H9 (cell line): ENCODE measurements at regions not wholly inside any gene's neighbourhood (a gene's known extent, or its start where the extent isn't known, plus 50 kb on each side); places are given as distances from the start of the nearest gene placed in this dataset.

Source experiments
- DNase-seq: peaks from one replicate; pipeline ENCODE4 v3.0.0-alpha.2; 2017
- H2AFZ ChIP-seq: one replicate; pipeline ENCODE4 v1.6.1; 2013; ENCODE audit warnings: mild to moderate bottlenecking, low read length, control low read depth, moderate library complexity
- H2AK5ac ChIP-seq: 2 replicates; pipeline ENCODE4 v1.6.1; 2013; ENCODE audit warnings: low read length, control low read depth, mixed read lengths; ENCODE audit not compliant: insufficient read length
- H2BK120ac ChIP-seq: one replicate; pipeline ENCODE4 v1.6.1; 2013; ENCODE audit warnings: low read depth, mild to moderate bottlenecking, low read length, control low read depth, inconsistent platforms; ENCODE audit not compliant: poor library complexity, severe bottlenecking
- H2BK12ac ChIP-seq: 2 replicates; pipeline ENCODE4 v1.6.1; 2013; ENCODE audit warnings: low read length, control low read depth, mixed read lengths, low read depth; ENCODE audit not compliant: insufficient read length
- H2BK15ac ChIP-seq: 2 replicates; pipeline ENCODE4 v1.6.1; 2013; ENCODE audit warnings: low read depth, low read length, control low read depth
- H2BK20ac ChIP-seq: one replicate; pipeline ENCODE4 v1.6.1; 2013; ENCODE audit warnings: low read depth, mild to moderate bottlenecking, low read length, control low read depth, inconsistent platforms; ENCODE audit not compliant: poor library complexity, severe bottlenecking
- H2BK5ac ChIP-seq: 2 replicates; pipeline ENCODE4 v1.6.1; 2013; ENCODE audit warnings: low read length, control low read depth, mixed read lengths; ENCODE audit not compliant: insufficient read length
- H3K14ac ChIP-seq: 2 replicates; pipeline ENCODE4 v1.6.1; 2013; ENCODE audit warnings: low read length, control low read depth; ENCODE audit not compliant: insufficient read depth
- H3K18ac ChIP-seq: 2 replicates; pipeline ENCODE4 v1.6.1; 2013; ENCODE audit warnings: low read depth, mild to moderate bottlenecking, mixed read lengths, low read length, control low read depth; ENCODE audit not compliant: insufficient read length
- H3K23ac ChIP-seq: 2 replicates; pipeline ENCODE4 v1.6.1; 2013; ENCODE audit warnings: low read length, control low read depth, mixed read lengths, low read depth; ENCODE audit not compliant: insufficient read length
- H3K23me2 ChIP-seq: 2 replicates; pipeline ENCODE4 v1.6.1; 2013; ENCODE audit warnings: low read depth, mild to moderate bottlenecking, mixed read lengths, low read length, control low read depth; ENCODE audit not compliant: insufficient read length, poor library complexity, severe bottlenecking
- H3K27ac ChIP-seq: 2 replicates; pipeline ENCODE4 v1.5.1; 2013; ENCODE audit warnings: low read length, control low read depth, mixed read lengths, low read depth; ENCODE audit not compliant: insufficient read length
- H3K27me3 ChIP-seq: 2 replicates; pipeline ENCODE4 v1.6.1; 2013; ENCODE audit warnings: low read length, control low read depth, inconsistent platforms; ENCODE audit not compliant: insufficient read depth
- H3K4ac ChIP-seq: 2 replicates; pipeline ENCODE4 v1.6.1; 2013; ENCODE audit warnings: low read depth, mild to moderate bottlenecking, control low read depth, inconsistent platforms, low read length, moderate library complexity
- H3K4me1 ChIP-seq: 2 replicates; pipeline ENCODE4 v1.6.1; 2013; ENCODE audit warnings: low read length, control low read depth, inconsistent platforms; ENCODE audit not compliant: insufficient read depth
- H3K4me2 ChIP-seq: 2 replicates; pipeline ENCODE4 v1.6.1; 2013; ENCODE audit warnings: low read length, control low read depth, mixed read lengths; ENCODE audit not compliant: insufficient read length, insufficient read depth
- H3K56ac ChIP-seq: 2 replicates; pipeline ENCODE4 v1.6.1; 2013; ENCODE audit warnings: low read depth, mild to moderate bottlenecking, mixed read lengths, low read length, control low read depth; ENCODE audit not compliant: insufficient read length
- H3K79me1 ChIP-seq: 2 replicates; pipeline ENCODE4 v1.6.1; 2013; ENCODE audit warnings: low read depth, mild to moderate bottlenecking, moderate library complexity, low read length, control low read depth, inconsistent platforms; ENCODE audit not compliant: insufficient read depth, poor library complexity, severe bottlenecking
- H3K79me2 ChIP-seq: 2 replicates; pipeline ENCODE4 v1.6.1; 2013; ENCODE audit warnings: low read length, control low read depth, inconsistent platforms; ENCODE audit not compliant: insufficient read depth
- H3K9ac ChIP-seq: 2 replicates; pipeline ENCODE4 v1.6.1; 2013; ENCODE audit warnings: low read length, control low read depth, mixed read lengths; ENCODE audit not compliant: insufficient read length; ENCODE audit errors: extremely low read depth
- H3K9me3 ChIP-seq: one replicate; pipeline ENCODE4 v1.6.1; 2013; ENCODE audit warnings: low read depth, low read length, inconsistent platforms; ENCODE audit not compliant: control insufficient read depth
- H3T11ph ChIP-seq: one replicate; pipeline ENCODE4 v1.6.1; 2013; ENCODE audit warnings: mild to moderate bottlenecking, low read length, control low read depth, inconsistent platforms
- H4K20me1 ChIP-seq: one replicate; pipeline ENCODE4 v1.6.1; 2013; ENCODE audit not compliant: control insufficient read depth, insufficient read length, insufficient read depth
- H4K5ac ChIP-seq: 2 replicates; pipeline ENCODE4 v1.6.1; 2013; ENCODE audit warnings: low read depth, mild to moderate bottlenecking, mixed read lengths, low read length, control low read depth; ENCODE audit not compliant: insufficient read length
- H4K8ac ChIP-seq: replicated peaks from 2 replicates; pipeline ENCODE4 v1.6.1; 2013; ENCODE audit warnings: low read length, control low read depth, mixed read lengths, low read depth; ENCODE audit not compliant: insufficient read length
- H4K91ac ChIP-seq: 2 replicates; pipeline ENCODE4 v1.6.1; 2013; ENCODE audit warnings: low read depth, mild to moderate bottlenecking, moderate library complexity, mixed read lengths, low read length, control low read depth; ENCODE audit not compliant: insufficient read length
- H3K27ac Mint-ChIP-seq, 3 experiments: 2 replicates in 2 of 3; 3 replicates in 1 of 3; pipeline ENCODE4 v1.8.0; 2020 to 2021; ENCODE audit warnings: mixed read lengths in 3 of 3, mild to moderate bottlenecking in 1 of 3, moderate library complexity in 1 of 3
- H3K27me3 Mint-ChIP-seq: 2 replicates; pipeline ENCODE4 v1.8.0; 2021; ENCODE audit warnings: low read depth, mild to moderate bottlenecking, moderate library complexity, mixed read lengths
- H3K36me3 Mint-ChIP-seq, 3 experiments: 2 replicates in 2 of 3; 3 replicates in 1 of 3; pipeline ENCODE4 v1.8.0; 2020 to 2021; ENCODE audit warnings: low read depth in 3 of 3, mixed read lengths in 3 of 3; ENCODE audit not compliant: insufficient read depth in 1 of 3
- H3K4me1 Mint-ChIP-seq, 2 experiments: 2 replicates each; pipeline ENCODE4 v1.8.0; 2020; ENCODE audit warnings: mixed read lengths in 2 of 2
- H3K4me3 Mint-ChIP-seq, 2 experiments: 2 replicates in 1 of 2; 3 replicates in 1 of 2; pipeline ENCODE4 v1.8.0; 2020 to 2021; ENCODE audit warnings: mild to moderate bottlenecking in 2 of 2, mixed read lengths in 2 of 2, moderate library complexity in 1 of 2
- H3K9me3 Mint-ChIP-seq, 2 experiments: 2 replicates in 1 of 2; 3 replicates in 1 of 2; pipeline ENCODE4 v1.8.0; 2020; ENCODE audit warnings: mild to moderate bottlenecking in 2 of 2, mixed read lengths in 2 of 2, moderate library complexity in 1 of 2
- CTCF ChIP-seq: fragments of 200-600 bp; sonication (generic); conservative IDR thresholded peaks from 3 replicates; pipeline ENCODE4 v1.8.0; 2021; ENCODE audit warnings: antibody characterized with exemption, mild to moderate bottlenecking
- whole genome bisulfite sequencing: extraction: QIAGEN DNeasy Blood & Tissue Kit; methylation state at CpG from one replicate; pipeline ENCODE4 v1.1.7; 2013; ENCODE audit warnings: missing lambda C conversion rate, low lambda C conversion rate, mixed read lengths; ENCODE audit not compliant: insufficient read length; ENCODE audit errors: extremely low coverage; 5-methylcytosine and 5-hydroxymethylcytosine counted together

GRCh38 chr1:5567839-5568238, 424.4 kb downstream of the NPHP4 start:
- Histone ChIP-seq H3K79me2 (no peaks in the 10 kb centered on the region), H3K4ac (no peak overlapping the region), H2AFZ (no peak overlapping the region), H3K79me1 (no peaks in the 10 kb centered on the region), H3K27ac (no peak overlapping the region), H3K9me3 (no peaks in the 10 kb centered on the region), H2BK5ac (no peak overlapping the region), H3K23me2 (no peaks in the 10 kb centered on the region), H2BK120ac (no peak overlapping the region), H3K14ac (no peak overlapping the region), H3T11ph (no peak overlapping the region), H3K23ac (no peak overlapping the region), H2AK5ac (no peak overlapping the region), H3K27me3 (no peaks in the 10 kb centered on the region), H4K5ac (no peak overlapping the region), H3K4me1 (no peaks in the 10 kb centered on the region), H2BK15ac (no peak overlapping the region), H2BK20ac (no peak overlapping the region), H3K4me2 (no peak overlapping the region), H4K8ac (no peak overlapping the region), H3K9ac (no peak overlapping the region), H3K18ac (no peak overlapping the region), H4K20me1 (no peaks in the 10 kb centered on the region), H4K91ac (no peak overlapping the region), H2BK12ac (no peak overlapping the region), H3K56ac (no peak overlapping the region)
- WGBS, result no CpG with 5 or more reads among the region's 3 CpGs
- H3K4me3 Mint-ChIP-seq, result no peak overlapping the region
- DNase-seq, result no peak
- H3K36me3 Mint-ChIP-seq, result no peaks in the 10 kb centered on the region; a peak in 1 of 7 replicates
- H3K27ac Mint-ChIP-seq, result no peak overlapping the region
- peaks cover 20% of the 10 kb centered on the region in 2 experiments for H3K9me3 Mint-ChIP-seq
- no peak for TF ChIP-seq CTCF
- no peaks in the 10 kb centered on the region for H3K4me1 Mint-ChIP-seq
- peaks cover 12% of the 10 kb centered on the region for H3K27me3 Mint-ChIP-seq
